Activated CD4-positive, alpha-beta T cell treated with anti-CD3 and anti-CD28 coated beads, Interleukin-2, amount 10 ng/mL, durations not matched to agents 7 days and 5 days (primary cell): ENCODE measurements at regions not wholly inside any gene's neighbourhood (a gene's known extent, or its start where the extent isn't known, plus 50 kb on each side); places are given as distances from the start of the nearest gene placed in this dataset.

Experiments
- CTCF ChIA-PET: fragments of 350-600 bp; sonication (Branson Sonifier 250); formaldehyde crosslinking; loops from one replicate; lab custom pipeline; 2021; ENCODE audit warnings: antibody characterized with exemption; lab: Charles Lee
- POLR2A ChIA-PET: fragments of 350-600 bp; sonication (Branson Sonifier 250); formaldehyde crosslinking; loops from one replicate; lab custom pipeline; 2021; ENCODE audit warnings: antibody characterized with exemption; lab: Charles Lee
- DNase-seq: peaks from one replicate; pipeline ENCODE4 v3.0.0-alpha.2; 2020
- H3K27ac Mint-ChIP-seq: one replicate; pipeline ENCODE4 v1.8.0; 2021; ENCODE audit warnings: mild to moderate bottlenecking, moderate library complexity, mixed read lengths
- H3K27me3 Mint-ChIP-seq: one replicate; pipeline ENCODE4 v1.8.0; 2021; ENCODE audit warnings: mixed read lengths
- H3K36me3 Mint-ChIP-seq: one replicate; pipeline ENCODE4 v1.8.0; 2021; ENCODE audit warnings: low read depth, mixed read lengths
- H3K4me1 Mint-ChIP-seq: one replicate; pipeline ENCODE4 v1.8.0; 2021; ENCODE audit warnings: mixed read lengths
- H3K4me3 Mint-ChIP-seq: one replicate; pipeline ENCODE4 v1.8.0; 2021; ENCODE audit warnings: mild to moderate bottlenecking, moderate library complexity, mixed read lengths
- H3K9me3 Mint-ChIP-seq: one replicate; pipeline ENCODE4 v1.8.0; 2021; ENCODE audit warnings: mixed read lengths

GRCh38 chr6:19749722-19750121, 87.4 kb upstream of the ID4 start:
- ChIA-PET CTCF (no interaction called here), POLR2A (no interaction called here)
- Mint-ChIP-seq H3K27me3 (no peaks in the 10 kb centered on the region), H3K4me1 (no peaks in the 10 kb centered on the region), H3K36me3 (no peaks in the 10 kb centered on the region), H3K27ac (no peak overlapping the region), H3K9me3 (no peaks in the 10 kb centered on the region), H3K4me3 (no peak overlapping the region)
- DNase-seq: no peak

GRCh38 chr6:19752746-19753145, 84.4 kb upstream of the ID4 start:
- Mint-ChIP-seq H3K27ac (no peak overlapping the region), H3K4me1 (no peaks in the 10 kb centered on the region), H3K4me3 (no peak overlapping the region), H3K9me3 (no peaks in the 10 kb centered on the region), H3K36me3 (no peaks in the 10 kb centered on the region), H3K27me3 (no peaks in the 10 kb centered on the region)
- POLR2A ChIA-PET: no interaction called here
- CTCF ChIA-PET: no interaction called here
- no peak for DNase-seq

GRCh38 chr6:19753826-19754225, 83.3 kb upstream of the ID4 start:
- Mint-ChIP-seq H3K9me3 (no peaks in the 10 kb centered on the region), H3K36me3 (no peaks in the 10 kb centered on the region), H3K4me3 (no peak overlapping the region), H3K27ac (no peak overlapping the region), H3K27me3 (no peaks in the 10 kb centered on the region), H3K4me1 (no peaks in the 10 kb centered on the region)
- POLR2A ChIA-PET: no interaction called here
- CTCF ChIA-PET: no interaction called here
- DNase-seq: no peak

GRCh38 chr6:19754686-19755085, 82.5 kb upstream of the ID4 start:
- H3K27ac Mint-ChIP-seq: no peak overlapping the region
- POLR2A ChIA-PET: no interaction called here
- DNase-seq: no peak
- no peaks in the 10 kb centered on the region for H3K4me1 Mint-ChIP-seq
- H3K9me3 Mint-ChIP-seq: no peaks in the 10 kb centered on the region
- H3K4me3 Mint-ChIP-seq: no peak overlapping the region
- CTCF ChIA-PET: no interaction called here
- no peaks in the 10 kb centered on the region for H3K27me3 Mint-ChIP-seq
- no peaks in the 10 kb centered on the region for H3K36me3 Mint-ChIP-seq

GRCh38 chr6:19755181-19755580, 82.0 kb upstream of the ID4 start:
- CTCF ChIA-PET: no interaction called here
- no peak for DNase-seq
- Mint-ChIP-seq H3K27ac (no peak overlapping the region), H3K27me3 (no peaks in the 10 kb centered on the region), H3K4me3 (no peak overlapping the region), H3K9me3 (no peaks in the 10 kb centered on the region), H3K36me3 (no peaks in the 10 kb centered on the region), H3K4me1 (no peaks in the 10 kb centered on the region)
- POLR2A ChIA-PET: no interaction called here

- POLR2A ChIA-PET: no interaction called here
- DNase-seq: no peak
- Mint-ChIP-seq H3K27me3 (no peaks in the 10 kb centered on the region), H3K9me3 (no peaks in the 10 kb centered on the region), H3K4me3 (no peak overlapping the region), H3K27ac (no peak overlapping the region), H3K4me1 (no peaks in the 10 kb centered on the region), H3K36me3 (no peaks in the 10 kb centered on the region)
- CTCF ChIA-PET: no interaction called here
Observed at GRCh38 chr6:19757036-19757435, 80.1 kb upstream of the ID4 start.

- Mint-ChIP-seq H3K27me3 (no peaks in the 10 kb centered on the region), H3K4me3 (no peak overlapping the region), H3K27ac (no peak overlapping the region), H3K36me3 (no peaks in the 10 kb centered on the region), H3K9me3 (no peaks in the 10 kb centered on the region), H3K4me1 (no peaks in the 10 kb centered on the region)
- no peak for DNase-seq
- POLR2A ChIA-PET: no interaction called here
- CTCF ChIA-PET: no interaction called here
Observed at GRCh38 chr6:19759117-19759880, 77.9 kb upstream of the ID4 start.

- Mint-ChIP-seq H3K36me3 (no peaks in the 10 kb centered on the region), H3K9me3 (no peaks in the 10 kb centered on the region), H3K4me1 (no peaks in the 10 kb centered on the region), H3K4me3 (no peak overlapping the region), H3K27ac (no peak overlapping the region), H3K27me3 (no peaks in the 10 kb centered on the region)
- DNase-seq: no peak
- ChIA-PET POLR2A (no interaction called here), CTCF (no interaction called here)
Observed at GRCh38 chr6:19761121-19761520, 76.0 kb upstream of the ID4 start.

- no peaks in the 10 kb centered on the region for H3K27me3 Mint-ChIP-seq
- CTCF ChIA-PET: no interaction called here
- H3K9me3 Mint-ChIP-seq: peaks cover 2% of the 10 kb centered on the region
Observed at GRCh38 chr6:19771753-19772336, 65.3 kb upstream of the ID4 start.

GRCh38 chr6:19772891-19773290, 64.3 kb upstream of the ID4 start:
- Mint-ChIP-seq H3K27me3 (no peaks in the 10 kb centered on the region), H3K27ac (no peak overlapping the region), H3K4me3 (no peak overlapping the region), H3K36me3 (no peaks in the 10 kb centered on the region), H3K9me3 (peaks cover 2% of the 10 kb centered on the region), H3K4me1 (no peaks in the 10 kb centered on the region)
- DNase-seq: no peak
- POLR2A ChIA-PET: no interaction called here
- CTCF ChIA-PET: no interaction called here

More at GRCh38 chr6:19771753-19772336, 65.3 kb upstream of the ID4 start:
- H3K36me3 Mint-ChIP-seq: no peaks in the 10 kb centered on the region
- POLR2A ChIA-PET: no interaction called here
- H3K27ac Mint-ChIP-seq: no peak overlapping the region
- DNase-seq: no peak
- no peaks in the 10 kb centered on the region for H3K4me1 Mint-ChIP-seq
- H3K4me3 Mint-ChIP-seq: no peak overlapping the region

GRCh38 chr6:19781269-19781668, 55.9 kb upstream of the ID4 start:
- POLR2A ChIA-PET: interaction anchor here (0.6 kb wide), 1 partner anchor 208 kb away, joined by 4 read pairs; no protein-coding TSS in a partner anchor
- CTCF ChIA-PET: no interaction called here
- Mint-ChIP-seq H3K27ac (no peak overlapping the region), H3K4me3 (no peak overlapping the region), H3K4me1 (no peaks in the 10 kb centered on the region), H3K36me3 (no peaks in the 10 kb centered on the region), H3K27me3 (no peaks in the 10 kb centered on the region), H3K9me3 (no peaks in the 10 kb centered on the region)
- no peak for DNase-seq

GRCh38 chr6:19782588-19782987, 54.6 kb upstream of the ID4 start:
- H3K4me3 Mint-ChIP-seq: no peak overlapping the region
- DNase-seq: no peak
- H3K9me3 Mint-ChIP-seq: no peaks in the 10 kb centered on the region
- no peak overlapping the region for H3K27ac Mint-ChIP-seq
- no peaks in the 10 kb centered on the region for H3K4me1 Mint-ChIP-seq
- ChIA-PET CTCF (no interaction called here), POLR2A (no interaction called here)
- H3K36me3 Mint-ChIP-seq: no peaks in the 10 kb centered on the region
- no peaks in the 10 kb centered on the region for H3K27me3 Mint-ChIP-seq
